BJ (cell line): ENCODE measurements at regions not wholly inside any gene's neighbourhood (a gene's known extent, or its start where the extent isn't known, plus 50 kb on each side); places are given as distances from the start of the nearest gene placed in this dataset.

Experiments
- CTCF ChIA-PET: fragments of 350-600 bp; formaldehyde crosslinking; extraction: SDS; loops from one replicate; lab custom pipeline; 2021; ENCODE audit warnings: antibody characterized with exemption, inconsistent platforms; lab: Yijun Ruan, JAX
- POLR2A ChIA-PET: fragments of 300-600 bp; sonication (Branson Sonifier 250); formaldehyde crosslinking; extraction: SDS; loops from one replicate; lab custom pipeline; 2021; ENCODE audit warnings: antibody characterized with exemption; lab: Charles Lee
- DNase-seq: peaks from one replicate; pipeline ENCODE4 v3.0.0-alpha.2; 2011; ENCODE audit warnings: low read depth
- H3K27me3 ChIP-seq: 2 replicates; pipeline ENCODE4 v1.6.0; 2011; ENCODE audit warnings: low read length; ENCODE audit not compliant: control insufficient read depth, insufficient read depth
- H3K36me3 ChIP-seq: 2 replicates; pipeline ENCODE4 v1.5.1; 2011; ENCODE audit warnings: low read length; ENCODE audit not compliant: control insufficient read depth, insufficient read depth
- H3K4me3 ChIP-seq: 2 replicates; pipeline ENCODE4 v1.5.1; 2011; ENCODE audit warnings: low read depth, mild to moderate bottlenecking, control low read depth, low read length
- TF ChIP-seq, protein P1 (sequence below): IDR thresholded peaks from 2 replicates; pipeline ENCODE4 v1.5.1; 2011; ENCODE audit warnings: low read depth, mild to moderate bottlenecking, control low read depth, inconsistent platforms, low read length, moderate library complexity; ENCODE audit not compliant: insufficient read depth

DNA sequence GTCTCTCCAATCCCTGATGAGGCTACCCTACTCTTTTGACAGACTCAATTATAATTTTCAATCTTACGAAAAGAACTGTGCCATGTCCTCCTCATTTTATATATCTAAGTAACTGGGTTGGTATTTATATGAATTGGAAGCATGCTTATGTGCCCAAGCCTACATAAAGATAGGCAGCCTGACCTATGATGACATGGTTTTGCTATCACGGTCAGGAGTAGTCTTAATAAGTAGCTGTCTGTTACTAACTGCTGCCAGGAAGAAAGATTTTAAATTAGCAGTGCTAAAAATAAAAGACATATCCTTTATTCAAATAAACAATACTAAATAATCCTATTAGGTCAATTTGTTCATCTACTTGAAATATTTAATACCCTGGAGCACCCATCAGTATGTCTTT lies 102.0 kb upstream of the DTNA start:
- Histone ChIP-seq H3K36me3 (no peaks in the 10 kb centered on the region), H3K4me3 (no peak overlapping the region), H3K27me3 (no peaks in the 10 kb centered on the region)
- ChIA-PET CTCF (no interaction called here), POLR2A (no interaction called here)
- TF ChIP-seq, protein P1, sequence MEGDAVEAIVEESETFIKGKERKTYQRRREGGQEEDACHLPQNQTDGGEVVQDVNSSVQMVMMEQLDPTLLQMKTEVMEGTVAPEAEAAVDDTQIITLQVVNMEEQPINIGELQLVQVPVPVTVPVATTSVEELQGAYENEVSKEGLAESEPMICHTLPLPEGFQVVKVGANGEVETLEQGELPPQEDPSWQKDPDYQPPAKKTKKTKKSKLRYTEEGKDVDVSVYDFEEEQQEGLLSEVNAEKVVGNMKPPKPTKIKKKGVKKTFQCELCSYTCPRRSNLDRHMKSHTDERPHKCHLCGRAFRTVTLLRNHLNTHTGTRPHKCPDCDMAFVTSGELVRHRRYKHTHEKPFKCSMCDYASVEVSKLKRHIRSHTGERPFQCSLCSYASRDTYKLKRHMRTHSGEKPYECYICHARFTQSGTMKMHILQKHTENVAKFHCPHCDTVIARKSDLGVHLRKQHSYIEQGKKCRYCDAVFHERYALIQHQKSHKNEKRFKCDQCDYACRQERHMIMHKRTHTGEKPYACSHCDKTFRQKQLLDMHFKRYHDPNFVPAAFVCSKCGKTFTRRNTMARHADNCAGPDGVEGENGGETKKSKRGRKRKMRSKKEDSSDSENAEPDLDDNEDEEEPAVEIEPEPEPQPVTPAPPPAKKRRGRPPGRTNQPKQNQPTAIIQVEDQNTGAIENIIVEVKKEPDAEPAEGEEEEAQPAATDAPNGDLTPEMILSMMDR = no peak
- DNase-seq = no peak

DNA sequence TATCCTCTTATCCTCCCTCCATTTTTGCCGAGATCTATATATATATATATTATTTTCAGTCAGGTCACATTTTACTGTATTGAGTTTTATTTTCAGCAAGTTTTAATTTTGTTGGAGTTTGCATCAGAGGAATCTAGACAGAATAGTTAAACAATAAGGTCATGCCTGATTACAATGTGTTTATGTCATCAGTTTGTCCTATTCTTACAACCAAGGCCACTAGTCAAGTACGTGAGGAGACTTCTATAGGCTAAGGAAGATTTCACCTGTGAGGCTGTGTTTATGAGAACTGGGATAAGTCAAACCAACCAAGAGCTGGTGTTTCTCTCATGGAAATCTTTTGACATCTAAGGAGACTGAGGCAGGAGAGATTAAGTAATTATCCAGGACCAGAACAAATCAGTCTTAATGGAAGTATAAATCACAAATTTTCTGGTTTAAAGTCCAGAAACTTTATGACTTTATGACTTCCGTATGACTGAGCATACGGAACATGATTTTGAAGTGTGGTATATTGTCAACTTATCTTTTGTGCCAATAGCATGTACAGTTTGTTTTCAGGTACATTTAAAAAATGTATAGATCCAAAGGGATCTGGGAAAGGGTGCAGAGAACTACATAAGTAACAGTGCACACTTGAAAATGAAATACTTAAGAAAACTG lies 100.0 kb upstream of the DTNA start:
- ChIA-PET CTCF (interaction anchor here (0.7 kb wide), 1 partner anchor 76 kb away, joined by 3 read pairs; no protein-coding TSS in a partner anchor), POLR2A (no interaction called here)
- TF ChIP-seq, protein P1 = no peak
- H3K36me3 ChIP-seq = no peaks in the 10 kb centered on the region
- no peak overlapping the region for H3K4me3 ChIP-seq
- no peak for DNase-seq
- H3K27me3 ChIP-seq = no peaks in the 10 kb centered on the region

DNA sequence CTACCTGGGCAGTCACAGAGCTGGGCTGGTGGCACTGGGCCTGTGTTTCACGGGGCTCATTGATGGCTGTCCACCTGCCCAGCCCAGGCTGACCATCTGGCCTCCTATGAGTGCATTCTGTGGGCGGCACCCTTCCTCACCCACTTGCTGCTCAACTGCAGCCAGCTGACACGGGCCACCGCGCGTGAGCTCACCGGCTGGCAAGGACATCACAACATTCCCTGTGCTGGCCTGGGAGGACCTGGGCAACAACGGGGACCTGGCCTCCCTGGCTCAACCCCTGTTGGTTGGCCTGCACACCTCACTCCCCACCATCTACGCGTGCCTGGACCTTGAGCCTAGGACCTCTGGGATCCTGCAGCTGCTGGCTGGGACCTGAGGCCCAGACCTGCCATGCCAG lies 98.2 kb upstream of the DTNA start:
- TF ChIP-seq, protein P1 = no peak
- no peak for DNase-seq
- no peak overlapping the region for H3K4me3 ChIP-seq
- H3K27me3 ChIP-seq = no peaks in the 10 kb centered on the region
- POLR2A ChIA-PET = no interaction called here
- CTCF ChIA-PET = interaction anchor here (1.2 kb wide), 1 partner anchor 16 kb away, joined by 3 read pairs; no protein-coding TSS in a partner anchor
- H3K36me3 ChIP-seq = no peaks in the 10 kb centered on the region

DNA sequence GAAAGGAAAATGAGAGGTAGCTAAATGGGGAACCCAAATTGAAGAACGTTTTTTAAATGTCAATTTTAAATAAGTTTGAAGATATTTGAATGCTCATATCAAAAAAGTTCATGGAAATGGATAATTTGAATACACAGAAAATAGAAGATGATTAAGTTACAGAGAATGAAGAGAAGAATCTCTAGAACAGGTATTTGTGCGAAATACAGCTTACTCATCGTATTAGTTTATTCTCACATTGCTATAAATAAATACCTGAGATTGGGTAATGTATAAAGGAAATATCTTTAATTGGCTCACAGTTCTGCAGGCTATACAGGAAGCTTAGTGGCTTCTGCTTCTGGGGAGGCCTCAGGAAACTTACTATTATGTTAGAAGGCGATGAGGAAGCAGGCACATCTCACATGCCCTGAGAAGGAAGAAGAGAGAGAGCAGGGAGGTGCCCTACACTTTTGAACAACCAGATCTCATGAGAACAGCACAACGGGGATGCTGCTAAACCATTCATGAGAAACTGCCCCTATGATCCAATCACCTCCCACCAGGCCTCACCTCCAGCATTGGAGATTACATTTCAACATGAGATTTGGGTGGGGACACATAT lies 89.7 kb upstream of the DTNA start:
- TF ChIP-seq, protein P1 = no peak
- no peak for DNase-seq
- CTCF ChIA-PET = no interaction called here

DNA sequence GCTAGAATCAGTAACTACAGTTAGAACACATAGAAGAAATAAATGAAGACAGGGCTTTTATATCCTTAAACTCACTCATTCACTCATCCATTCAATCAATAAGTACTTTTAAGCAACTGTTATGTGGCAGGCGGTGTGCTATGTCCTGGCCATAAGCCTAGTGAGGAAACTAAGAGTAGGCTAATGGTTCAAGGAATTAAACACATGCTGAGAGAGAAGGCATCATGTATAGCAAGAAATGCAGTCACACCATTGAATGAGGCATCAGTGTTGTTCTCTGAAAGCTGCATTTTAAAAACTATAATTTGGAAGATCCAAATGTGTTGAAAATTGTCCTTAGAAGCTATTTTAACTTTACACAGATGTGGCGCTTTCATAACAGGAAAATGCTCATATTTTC lies 86.5 kb upstream of the DTNA start:
- TF ChIP-seq, protein P1 = no peak
- DNase-seq = no peak
- ChIA-PET CTCF (no interaction called here), POLR2A (no interaction called here)
- no peak overlapping the region for H3K4me3 ChIP-seq
- H3K36me3 ChIP-seq = no peaks in the 10 kb centered on the region
- H3K27me3 ChIP-seq = no peaks in the 10 kb centered on the region

More for the DNA sequence above, 89.7 kb upstream of the DTNA start:
- no peak overlapping the region for H3K4me3 ChIP-seq
- POLR2A ChIA-PET = no interaction called here
- no peaks in the 10 kb centered on the region for H3K27me3 ChIP-seq
- H3K36me3 ChIP-seq = no peaks in the 10 kb centered on the region
